ENCODE measurements at regions not wholly inside any gene's neighbourhood (a gene's known extent, or its start where the extent isn't known, plus 50 kb on each side); places are given as distances from the start of the nearest gene placed in this dataset.

DNA sequence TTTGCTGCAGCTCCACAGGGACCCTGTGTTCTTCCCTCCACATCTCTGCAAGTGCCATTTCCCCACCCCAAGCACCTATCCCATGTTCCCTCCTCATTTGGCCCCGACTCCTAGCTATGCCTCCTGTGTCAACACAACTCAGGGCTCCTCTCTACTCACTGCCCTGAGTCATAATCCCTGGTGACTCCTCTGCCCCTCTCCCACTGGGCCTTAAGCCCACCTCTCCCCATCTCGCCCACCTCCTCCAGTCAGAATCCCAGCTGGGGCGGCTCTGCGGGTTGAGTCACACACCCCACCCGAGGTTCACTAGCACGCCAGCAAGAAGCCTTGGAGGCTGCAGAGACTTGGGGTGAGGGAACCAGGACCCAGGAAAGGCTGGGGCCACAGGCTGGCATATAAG lies 346.2 kb downstream of the FOXL1 start:
- DNase-seq (ENCODE audit: extremely low read depth, low read depth, low spot score), result no peak

GRCh38 chr16:86925067-86925791 lies 346.9 kb downstream of the FOXL1 start:
- DNase-seq (ENCODE audit: extremely low read depth, low read depth, low spot score), result peak; percentile 31

- no peak for DNase-seq (ENCODE audit: extremely low read depth, low read depth, low spot score)
Observed at GRCh38 chr16:86926181-86927094, 348.1 kb downstream of the FOXL1 start.

- DNase-seq (ENCODE audit: extremely low read depth, low read depth, low spot score), result no peak
Observed at GRCh38 chr16:86927699-86928098, 349.4 kb downstream of the FOXL1 start.

DNA sequence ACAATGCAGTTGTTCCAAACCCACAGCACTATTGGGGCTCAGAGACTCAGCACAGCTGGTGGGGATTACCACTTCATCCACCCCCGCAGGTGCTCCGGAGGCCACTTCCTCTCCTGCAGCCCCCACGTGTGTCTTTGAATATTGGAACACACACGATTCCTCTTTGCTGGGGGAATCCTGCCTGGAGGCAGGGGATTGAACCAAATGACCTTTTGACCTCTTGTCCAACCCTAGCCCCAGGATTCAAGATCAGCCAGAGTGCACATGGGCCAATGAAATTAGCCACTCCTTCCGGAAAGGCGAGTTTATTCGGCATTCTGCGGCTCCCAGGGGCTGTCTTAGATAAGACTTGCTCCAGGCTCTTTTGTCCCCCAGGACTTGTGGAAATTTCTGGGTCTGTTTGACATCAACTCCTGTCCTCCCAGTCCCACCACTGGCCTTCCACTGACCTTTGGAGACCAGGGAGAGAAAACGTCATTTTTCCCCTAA lies 350.2 kb downstream of the FOXL1 start:
- no peak for DNase-seq (ENCODE audit: extremely low read depth, low read depth, low spot score)

GRCh38 chr16:86929057-86929871 lies 350.9 kb downstream of the FOXL1 start:
- peak; percentile 65 for DNase-seq (ENCODE audit: extremely low read depth, low read depth, low spot score)

GRCh38 chr16:86930001-86930400 lies 351.7 kb downstream of the FOXL1 start:
- no peak for DNase-seq (ENCODE audit: extremely low read depth, low read depth, low spot score)

GRCh38 chr16:86930663-86931373 lies 352.5 kb downstream of the FOXL1 start:
- no peak for DNase-seq (ENCODE audit: extremely low read depth, low read depth, low spot score)

DNA sequence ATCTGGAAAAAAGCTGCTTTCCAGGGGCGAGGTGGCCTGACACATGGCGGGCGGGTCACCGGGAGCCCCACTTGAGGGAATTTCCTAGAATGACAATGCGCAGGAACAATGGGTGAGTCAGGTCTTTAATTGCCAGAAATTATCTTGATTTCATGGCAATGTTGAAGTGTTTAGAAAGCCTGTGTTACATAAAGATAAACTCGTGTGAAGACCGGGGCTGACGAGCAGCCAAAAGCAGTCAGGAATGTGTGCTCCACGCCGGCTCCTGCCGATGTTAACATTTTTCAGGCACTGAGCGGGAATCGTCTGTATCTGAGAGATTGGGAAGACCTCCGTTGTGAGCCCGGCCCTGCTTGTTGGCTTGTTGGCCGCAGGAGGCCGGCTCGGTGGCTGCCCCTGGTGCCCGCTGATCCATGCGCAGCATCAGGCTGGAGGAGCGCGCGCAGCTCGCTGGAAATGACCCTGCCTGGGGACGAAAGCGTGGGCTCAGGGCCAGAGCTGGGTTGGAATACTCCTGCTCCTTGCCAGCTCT lies 353.1 kb downstream of the FOXL1 start:
- peak; percentile 82 for DNase-seq (ENCODE audit: extremely low read depth, low read depth, low spot score)

DNA sequence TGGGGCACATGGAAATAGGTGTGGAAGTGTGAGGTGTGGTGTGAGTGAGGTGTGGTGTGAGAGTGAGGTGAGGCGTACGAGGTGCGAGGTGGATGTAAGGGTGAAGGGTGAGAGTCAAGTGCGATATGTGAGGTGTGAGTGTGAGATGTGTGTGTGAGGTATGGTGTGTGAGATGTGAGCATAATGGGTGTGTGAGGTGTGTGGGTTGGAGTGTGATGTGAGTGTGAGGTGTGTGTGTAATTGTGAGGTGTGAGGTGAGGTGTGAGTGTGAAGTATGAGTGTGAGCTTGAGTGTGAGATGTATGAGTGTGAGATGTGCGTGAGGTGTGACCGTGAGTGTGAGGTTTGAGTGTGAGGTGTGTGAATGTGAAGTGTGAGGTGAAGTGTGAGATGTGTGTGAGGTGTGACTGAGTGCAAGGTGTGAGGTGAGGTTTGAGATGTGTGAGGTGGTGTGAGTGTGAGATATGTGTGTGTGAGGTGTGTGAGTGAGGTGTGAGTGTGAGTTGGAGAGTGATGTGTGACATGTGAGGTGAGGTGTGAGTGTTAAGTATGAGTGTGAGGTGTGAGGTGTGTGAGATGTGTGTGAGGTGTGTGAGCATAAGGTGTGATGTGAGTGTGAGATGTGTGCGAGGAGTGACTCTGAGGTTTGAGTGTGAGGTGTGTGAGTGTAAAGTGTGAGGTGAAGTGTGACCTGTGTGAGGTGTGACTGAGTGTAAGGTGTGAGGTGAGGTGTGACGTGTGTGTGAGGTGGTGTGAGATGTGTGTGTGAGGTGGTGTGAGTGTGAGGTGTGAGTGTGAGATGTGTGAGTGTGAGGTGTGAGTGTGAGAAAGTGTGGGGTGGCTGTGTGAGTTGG lies 354.0 kb downstream of the FOXL1 start:
- DNase-seq (ENCODE audit: extremely low read depth, low read depth, low spot score), result no peak

DNA sequence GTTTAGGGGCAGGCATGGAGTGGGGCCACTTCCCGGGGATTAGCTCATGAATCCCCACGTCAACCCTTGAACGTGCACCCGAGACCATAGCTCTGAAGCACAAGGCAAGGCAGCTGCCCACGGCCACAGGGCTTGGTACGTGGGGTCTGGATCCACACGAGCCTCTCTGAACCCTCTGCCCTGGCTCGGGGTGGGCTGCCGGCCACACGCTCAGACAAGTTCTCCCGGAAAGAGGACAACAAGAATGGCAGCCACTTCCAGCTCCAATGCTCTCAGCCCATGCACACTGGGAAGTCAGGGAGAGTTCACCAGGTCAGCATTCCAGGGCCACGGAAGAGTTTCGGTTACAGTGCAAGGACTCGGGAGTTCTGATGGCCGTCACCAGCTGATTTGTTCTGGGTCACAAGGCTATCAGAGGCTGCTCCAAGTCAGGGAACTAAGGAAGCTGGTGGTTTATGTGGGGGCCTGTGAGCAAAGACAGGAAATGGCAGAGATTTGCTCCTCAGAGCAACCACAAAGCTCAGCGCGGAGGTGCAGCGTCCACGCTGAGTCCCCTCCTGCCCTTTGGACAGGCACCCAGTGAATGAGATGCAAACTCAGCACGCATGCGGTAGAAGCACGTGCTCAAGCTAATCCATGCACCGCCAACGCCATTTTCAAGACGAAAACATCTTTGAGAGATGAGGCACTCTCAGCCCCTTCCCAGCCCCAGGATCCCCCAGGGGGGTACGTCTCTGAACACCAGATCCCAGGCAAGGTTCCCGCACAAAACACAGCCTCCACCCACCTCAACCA lies 356.4 kb downstream of the FOXL1 start:
- no peak for DNase-seq (ENCODE audit: extremely low read depth, low read depth, low spot score)

- no peak for DNase-seq (ENCODE audit: extremely low read depth, low read depth, low spot score)
Observed at GRCh38 chr16:86939609-86940008, 361.3 kb downstream of the FOXL1 start.

DNA sequence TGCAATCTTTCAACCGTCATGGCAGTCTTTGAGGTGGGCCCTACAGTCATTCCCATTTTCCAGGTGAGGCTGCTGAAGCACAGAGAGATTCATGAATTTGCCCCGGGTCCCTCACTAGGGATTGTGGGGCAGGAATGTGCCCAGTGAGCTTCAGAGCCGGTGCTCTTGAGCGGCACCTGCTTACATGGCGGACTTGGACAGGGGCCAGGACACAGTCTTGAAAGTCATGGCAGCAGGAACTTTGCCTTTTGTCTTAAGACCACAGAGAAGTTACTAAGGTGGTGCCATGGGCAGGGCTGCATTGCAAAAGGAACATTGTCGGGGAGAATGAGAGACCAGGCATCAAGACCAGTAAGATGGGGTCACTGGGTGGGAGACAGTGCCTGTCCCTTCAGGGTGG lies 363.4 kb downstream of the FOXL1 start:
- DNase-seq (ENCODE audit: extremely low read depth, low read depth, low spot score), result no peak

DNA sequence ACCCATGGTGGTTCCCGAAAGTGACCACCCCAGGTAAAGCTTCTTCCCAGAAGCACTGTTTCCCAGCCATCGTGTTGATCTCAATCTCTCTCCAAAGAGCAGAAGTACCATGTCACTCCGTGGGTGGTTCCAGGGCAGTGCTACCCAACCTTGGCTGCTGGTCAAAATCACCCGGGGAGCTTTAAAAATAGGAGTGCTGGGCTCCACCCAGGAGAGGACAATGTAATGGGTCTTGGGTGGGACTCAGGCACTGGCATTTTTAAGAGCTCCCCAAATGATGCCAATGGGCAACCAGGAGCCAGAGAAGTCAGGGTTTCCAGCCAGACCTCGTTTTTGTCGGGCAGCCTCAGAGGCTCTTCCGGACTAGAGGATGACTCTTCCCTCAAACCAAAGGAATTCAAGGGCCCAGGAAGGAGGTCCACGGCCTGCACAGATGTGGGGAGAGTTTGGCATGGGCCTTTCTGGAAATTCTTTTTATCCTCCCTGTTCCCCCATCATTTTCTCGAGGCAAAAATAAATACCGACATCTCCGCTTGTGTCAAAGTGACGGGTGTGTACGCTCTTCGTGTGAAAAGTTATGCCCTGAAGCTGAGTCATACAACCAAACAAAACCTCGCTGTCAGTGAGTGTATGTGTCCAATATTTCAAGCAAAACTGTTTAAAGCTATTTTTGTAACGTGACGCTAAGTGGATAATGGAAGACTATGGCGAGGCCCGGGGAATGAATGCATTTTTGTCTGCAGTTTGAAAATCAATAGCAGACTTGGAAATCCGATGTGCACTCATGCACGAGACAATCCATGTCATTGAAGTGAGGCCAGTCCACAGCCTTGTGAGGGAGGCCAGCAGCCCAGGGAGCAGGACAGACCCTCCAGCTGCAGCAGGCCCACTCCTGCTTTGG lies 364.1 kb downstream of the FOXL1 start:
- no peak for DNase-seq (ENCODE audit: extremely low read depth, low read depth, low spot score)

- DNase-seq (ENCODE audit: extremely low read depth, low read depth, low spot score), result no peak
Observed at GRCh38 chr16:86945166-86945900, 367.0 kb downstream of the FOXL1 start.

DNA sequence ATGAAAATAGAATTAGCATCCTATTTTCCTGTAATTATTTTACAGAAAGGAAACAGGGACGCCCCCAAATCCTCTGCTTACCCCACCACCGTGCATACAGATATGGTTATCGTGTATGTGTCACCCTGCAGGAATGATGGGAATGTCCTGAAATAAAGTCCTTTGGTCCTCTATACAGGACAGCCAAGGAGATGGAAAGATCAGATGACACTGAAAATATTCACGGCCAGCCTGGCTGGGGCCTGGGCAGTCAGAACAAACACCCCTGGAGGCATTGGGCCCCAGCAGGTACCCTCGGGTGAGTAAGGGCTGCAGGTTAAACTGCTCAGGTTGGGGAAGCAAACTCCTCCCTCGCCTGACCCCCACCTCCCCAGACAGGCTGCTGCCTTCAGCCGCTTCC lies 368.0 kb downstream of the FOXL1 start:
- DNase-seq (ENCODE audit: extremely low read depth, low read depth, low spot score), result no peak

DNA sequence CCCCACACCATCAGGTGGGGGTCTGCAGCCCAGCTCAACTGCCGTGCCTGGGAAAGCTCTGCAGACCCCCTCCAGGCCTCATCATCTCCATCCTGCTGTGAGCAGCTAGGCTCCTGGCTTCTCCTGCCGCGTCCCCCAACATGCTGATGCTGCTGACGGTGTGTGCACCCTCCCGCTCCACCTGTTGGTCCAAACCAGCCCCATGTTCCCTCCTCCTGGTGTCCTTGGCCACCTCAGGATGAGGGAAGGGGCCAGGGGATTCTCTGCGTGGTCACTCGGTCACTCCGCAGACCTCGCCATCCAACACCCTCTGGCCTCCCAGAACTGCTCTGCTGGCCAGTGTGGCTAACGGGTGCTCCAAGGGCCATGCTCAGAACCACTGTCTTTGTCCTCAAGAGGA lies 368.6 kb downstream of the FOXL1 start:
- DNase-seq (ENCODE audit: extremely low read depth, low read depth, low spot score), result no peak
